ENCODE measurements at regions not wholly inside any gene's neighbourhood (a gene's known extent, or its start where the extent isn't known, plus 50 kb on each side); places are given as distances from the start of the nearest gene placed in this dataset.

DNA sequence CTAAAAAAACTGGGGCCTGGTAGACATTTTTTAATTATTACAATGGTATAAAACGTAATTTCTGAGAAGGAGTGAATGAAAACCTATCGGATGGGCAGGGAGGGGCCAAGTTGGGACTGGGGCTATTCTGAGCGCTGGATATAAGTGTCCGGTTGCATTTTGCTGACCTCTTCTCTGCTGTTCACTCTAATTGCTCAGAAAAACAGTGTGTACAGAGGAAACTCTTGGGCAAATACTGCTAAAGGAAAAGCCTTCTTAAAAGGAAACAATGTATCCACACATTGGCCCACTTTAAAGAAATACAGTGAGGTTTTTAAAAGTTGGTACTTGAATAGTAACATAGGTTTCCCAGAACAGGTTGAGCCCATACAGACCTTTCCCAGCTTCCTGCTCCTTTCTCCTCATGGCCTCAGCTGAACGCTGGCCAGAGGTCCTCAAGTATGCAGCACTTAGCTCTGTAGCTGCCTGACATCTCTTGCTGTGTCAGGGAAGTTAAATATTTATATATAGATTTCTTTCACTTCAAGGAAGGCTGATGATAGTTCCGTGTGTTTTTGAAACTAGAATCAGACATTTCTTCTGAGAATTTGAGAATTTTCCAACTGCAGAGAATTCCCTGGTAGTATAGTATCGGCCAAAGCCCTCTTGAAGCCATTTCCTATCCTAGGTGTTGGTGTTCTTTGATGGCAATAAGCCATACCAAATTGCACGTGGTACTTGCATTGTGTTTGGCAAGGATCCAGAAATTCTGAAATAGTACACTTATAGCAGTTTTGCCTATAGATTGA is 97.1 kb upstream of the SLC4A4 start:
- DNase-seq (ENCODE audit: low read depth) = no peak

DNA sequence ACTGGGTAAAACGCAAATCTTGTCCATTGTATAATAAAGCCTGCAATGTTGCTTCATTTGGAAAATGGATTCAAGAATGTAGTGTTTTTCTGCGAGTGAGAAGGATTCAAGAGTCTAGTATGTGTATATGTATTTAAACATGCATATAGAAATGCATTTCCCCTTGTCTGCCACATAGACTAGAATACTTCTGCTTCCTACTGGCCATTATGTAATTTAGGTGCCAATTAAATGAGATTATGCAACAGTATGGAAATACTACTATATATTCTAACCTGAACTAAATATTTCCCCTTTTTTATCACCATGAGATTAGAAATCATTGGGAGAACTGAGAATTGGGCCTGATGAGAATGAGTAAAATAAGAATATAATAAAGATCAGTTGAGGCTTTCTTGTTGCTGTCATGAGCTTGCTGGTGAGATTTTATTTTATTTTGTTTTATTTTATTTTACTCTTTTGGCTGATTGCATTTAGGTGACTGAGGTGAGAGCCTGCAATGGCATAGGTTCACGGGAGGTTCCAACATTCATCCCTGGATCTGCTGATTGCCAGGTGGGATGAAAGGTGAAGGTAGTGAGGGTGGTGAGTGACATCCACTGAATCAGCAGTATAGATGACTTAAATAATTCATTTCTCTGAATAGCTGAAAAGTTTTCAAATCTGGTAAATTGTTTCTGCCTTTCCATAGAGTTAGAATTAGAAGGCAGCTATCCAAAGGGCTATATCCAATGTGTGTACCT is 95.6 kb upstream of the SLC4A4 start:
- no peak for DNase-seq (ENCODE audit: low read depth)

DNA sequence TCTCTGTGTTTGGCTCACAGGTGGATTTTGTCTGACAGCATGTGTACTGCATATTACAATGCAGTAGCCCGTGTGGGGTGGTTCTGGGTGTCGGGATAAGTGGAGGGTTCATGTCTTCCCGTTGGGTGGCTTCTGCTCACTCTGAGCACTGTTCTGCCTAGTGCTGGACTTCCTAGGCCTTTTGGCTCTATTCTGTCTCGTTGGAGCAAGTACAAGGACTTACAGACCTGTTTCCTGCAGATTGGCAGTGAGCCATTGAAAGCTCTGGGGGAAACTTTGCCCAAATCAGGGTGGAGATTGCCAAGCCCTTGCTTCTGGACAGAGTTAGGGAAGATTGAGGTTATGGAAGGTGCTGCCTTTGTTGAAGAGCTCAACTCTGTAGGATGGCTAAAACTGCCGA is 91.1 kb upstream of the SLC4A4 start:
- DNase-seq (ENCODE audit: low read depth) = no peak

DNA sequence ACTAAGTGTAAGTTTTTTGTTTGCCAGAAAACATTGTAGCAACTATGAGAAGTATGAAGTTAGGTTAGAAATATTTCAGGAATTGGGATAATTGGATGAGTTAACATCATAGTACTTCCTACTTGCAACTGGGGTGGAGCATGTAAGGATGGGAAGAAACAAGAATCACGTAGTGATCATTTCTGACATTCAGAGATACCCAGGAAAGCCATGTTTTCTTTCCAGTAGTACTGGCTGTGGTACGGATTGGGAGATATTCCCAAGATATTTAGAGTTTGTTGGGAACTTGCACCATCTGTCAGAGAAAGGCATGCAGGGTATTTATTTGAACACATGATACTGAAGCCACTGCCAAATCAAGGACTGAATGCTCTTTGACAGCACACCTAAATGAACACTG is 87.6 kb upstream of the SLC4A4 start:
- DNase-seq (ENCODE audit: low read depth) = no peak

DNA sequence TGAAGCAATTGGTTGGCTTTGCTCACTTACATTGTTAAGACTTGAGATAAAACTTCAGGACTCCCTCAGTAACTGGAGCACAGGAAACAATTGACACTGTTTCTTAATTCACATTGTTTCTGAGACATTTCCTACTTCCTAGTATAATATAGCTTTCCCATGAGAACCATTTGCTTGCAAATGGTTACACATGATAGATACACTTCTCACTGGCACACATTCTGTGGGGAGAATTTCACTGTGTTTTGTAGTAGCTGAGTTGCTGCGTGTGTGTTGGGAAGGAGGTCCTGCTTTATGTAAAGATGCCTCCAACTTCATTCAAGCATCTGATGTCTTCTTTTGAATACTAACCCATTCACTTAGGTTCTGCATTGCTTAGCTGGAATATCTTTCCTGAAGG is 85.3 kb upstream of the SLC4A4 start:
- no peak for DNase-seq (ENCODE audit: low read depth)

DNA sequence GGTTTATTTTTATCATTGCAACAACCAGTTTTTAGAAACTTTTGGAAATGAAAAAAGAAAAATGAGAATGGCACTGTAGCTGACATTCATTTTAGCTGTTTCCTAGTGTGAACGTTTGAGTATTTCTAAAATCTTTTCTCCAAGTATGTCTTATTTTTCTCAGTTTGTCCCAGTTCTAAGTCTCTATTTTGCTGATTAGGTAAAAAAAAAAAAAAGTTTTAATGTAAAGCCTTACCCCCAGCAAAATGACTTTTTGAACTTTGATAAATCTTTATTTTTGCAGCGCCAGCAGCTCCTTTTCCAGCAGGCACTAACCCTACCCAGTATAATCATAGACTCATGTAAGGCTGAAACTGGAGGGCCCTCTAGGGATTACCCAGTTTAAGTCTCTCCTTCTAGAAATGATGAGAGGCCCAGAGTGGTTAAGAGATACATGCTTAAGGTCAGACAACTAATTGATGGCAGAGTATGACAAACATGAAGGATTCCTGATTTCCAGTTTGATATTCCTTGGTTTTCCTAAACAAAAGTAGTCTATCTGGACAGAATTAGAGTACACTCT is 84.3 kb upstream of the SLC4A4 start:
- DNase-seq (ENCODE audit: low read depth) = no peak

DNA sequence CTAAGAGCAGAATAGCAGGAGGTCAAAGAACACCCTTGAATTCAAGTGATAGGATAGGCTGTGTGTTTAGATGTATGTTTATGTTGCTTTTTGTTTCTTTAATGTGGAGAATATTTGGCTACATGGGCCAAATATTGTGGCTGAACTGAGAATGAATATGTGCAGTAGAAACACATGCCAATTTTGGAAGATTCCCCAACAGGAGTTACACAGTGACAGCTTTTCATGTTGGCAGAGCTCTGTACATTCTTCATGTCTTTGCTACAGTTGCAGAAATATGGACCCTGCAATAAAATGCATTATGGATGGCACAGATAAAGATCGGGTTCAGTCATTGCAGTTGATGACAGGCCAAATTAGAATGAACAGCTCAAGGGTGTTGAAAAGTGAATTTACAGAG is 82.8 kb upstream of the SLC4A4 start:
- DNase-seq (ENCODE audit: low read depth) = no peak

DNA sequence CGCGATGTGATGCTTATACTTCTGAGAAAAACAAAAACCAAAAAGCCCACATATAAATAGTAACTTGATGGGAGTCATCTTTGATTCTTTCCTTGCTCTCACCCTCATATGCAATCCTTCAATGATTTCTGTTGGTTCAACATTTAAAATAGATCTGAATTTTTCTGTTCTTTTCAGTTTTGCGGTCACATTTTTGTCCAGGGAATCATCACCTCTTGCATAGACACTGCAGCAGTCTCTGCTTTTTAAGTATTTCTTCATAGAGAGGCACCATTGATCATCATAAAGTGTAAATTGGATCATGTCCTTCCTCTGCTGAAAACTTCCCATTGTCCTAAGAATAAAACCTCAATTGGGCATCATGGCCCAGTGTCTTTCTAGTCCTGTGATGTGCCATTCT is 81.1 kb upstream of the SLC4A4 start:
- no peak for DNase-seq (ENCODE audit: low read depth)

DNA sequence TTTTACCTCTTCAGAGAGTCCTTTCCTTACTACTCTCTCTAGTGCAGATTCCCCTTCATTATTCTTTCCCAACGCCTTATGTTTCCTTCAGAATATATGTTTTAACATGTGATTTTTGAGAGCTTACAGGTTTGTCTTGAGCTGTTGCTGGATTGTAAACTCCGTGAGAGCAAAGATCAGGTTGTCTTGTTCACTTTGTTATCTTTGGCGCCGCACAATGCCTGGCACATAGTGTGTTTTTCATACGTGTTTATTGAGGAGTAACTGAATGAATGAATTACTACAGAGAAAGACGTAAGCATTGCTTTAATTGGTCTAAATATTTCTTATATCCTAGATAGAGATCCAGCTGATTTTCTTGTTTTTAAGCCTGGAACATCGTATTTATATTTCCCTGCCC is 80.5 kb upstream of the SLC4A4 start:
- no peak for DNase-seq (ENCODE audit: low read depth)

DNA sequence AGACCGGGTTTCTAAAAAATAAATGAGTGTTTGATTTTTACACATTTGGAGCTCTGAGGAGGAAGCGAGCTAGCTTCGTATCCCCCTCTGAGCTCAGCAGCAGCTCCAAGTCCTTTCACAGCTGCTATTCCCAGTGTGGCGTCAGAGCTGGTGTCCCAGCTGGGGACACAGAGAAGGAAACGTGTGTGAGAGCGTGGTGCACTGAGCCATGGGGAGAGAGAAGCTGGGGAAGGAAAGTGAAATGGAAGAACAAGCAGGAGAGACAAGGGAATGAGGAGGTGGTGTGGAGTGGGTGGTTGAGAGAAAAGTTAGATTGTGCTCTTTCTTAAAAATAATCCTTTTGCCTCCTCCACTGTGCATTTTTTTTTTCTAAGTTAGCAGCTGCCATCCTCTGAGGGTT is 79.5 kb upstream of the SLC4A4 start:
- DNase-seq (ENCODE audit: low read depth) = no peak

DNA sequence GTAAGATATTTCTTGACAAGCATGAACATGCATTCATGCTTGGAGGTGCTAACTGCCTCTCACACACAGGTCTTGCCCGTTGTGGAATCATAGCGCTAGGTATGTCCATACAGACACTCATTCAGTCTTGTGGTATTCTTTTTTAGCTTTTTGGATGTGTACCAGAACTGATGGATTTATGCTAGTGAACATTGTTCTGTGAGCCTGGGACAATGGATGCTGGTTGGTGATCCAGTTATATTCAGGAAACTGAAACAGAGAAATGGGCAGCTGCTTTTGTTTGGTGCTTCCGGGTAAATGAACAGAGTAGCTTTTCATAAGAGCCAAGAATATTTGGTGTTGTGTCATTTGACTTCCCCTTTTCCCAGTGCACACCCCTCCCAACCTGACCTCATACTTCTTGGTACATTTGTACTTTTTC is 78.9 kb upstream of the SLC4A4 start:
- no peak for DNase-seq (ENCODE audit: low read depth)

DNA sequence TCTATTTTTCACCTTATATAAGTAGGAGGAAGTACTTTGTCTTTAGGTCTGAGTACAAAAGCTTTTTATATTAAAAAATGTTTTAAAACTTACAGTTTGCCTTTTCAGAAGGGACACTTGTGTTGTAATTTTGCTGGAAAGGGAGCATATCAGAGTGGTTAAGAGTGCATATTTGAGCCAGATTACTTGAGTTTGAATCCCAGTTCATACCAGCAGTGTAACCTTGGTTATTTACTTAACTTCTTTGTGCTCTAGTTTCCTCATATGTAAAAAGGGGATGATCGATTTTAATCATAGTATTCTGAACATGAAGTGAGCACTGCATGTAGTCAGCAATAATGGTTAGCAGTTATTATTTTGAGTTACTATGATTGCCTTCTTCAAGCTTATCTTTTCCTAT is 78.3 kb upstream of the SLC4A4 start:
- no peak for DNase-seq (ENCODE audit: low read depth)

DNA sequence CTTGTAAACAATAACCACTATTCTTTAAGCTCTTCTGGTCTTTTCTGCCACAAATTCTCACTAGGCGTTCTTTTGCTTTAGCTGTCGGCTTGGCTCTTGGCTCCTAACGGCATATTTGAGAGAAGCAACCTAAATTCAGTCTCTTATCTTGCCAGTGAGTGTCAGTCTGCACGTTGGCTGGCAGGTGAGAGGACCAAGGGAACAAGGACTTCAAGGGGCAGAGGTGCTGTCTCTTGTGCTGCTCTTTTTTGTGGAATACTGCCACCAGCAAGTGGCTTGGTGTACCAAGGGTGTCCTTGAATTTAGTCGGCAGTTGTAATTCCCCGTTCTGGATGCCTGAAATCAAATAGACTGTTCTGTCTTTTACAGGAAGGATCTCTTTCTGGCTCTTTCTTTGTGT is 77.8 kb upstream of the SLC4A4 start:
- no peak for DNase-seq (ENCODE audit: low read depth)

DNA sequence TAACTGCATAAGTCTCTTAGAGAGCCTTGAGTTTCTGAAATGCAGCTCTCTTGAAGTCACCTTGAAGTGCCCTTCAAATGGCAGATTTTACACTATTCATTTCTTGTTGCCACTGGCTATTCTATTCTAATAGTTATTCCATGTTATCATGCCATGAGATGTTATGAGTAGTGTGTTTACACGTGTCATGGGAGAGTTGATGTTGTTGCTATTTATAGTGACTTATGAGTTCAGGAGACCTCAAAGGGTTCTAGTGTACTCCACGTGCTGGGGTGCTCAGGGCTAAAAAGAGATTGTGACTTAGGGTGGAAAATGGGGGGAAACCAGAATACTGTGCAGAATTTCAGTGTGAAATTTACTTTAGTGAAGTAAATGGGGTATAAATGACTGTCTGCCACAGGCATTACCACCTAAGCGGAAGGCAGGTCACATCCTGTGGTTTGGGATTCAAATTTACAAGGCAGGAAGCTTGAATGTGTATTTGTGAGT is 77.1 kb upstream of the SLC4A4 start:
- no peak for DNase-seq (ENCODE audit: low read depth)

DNA sequence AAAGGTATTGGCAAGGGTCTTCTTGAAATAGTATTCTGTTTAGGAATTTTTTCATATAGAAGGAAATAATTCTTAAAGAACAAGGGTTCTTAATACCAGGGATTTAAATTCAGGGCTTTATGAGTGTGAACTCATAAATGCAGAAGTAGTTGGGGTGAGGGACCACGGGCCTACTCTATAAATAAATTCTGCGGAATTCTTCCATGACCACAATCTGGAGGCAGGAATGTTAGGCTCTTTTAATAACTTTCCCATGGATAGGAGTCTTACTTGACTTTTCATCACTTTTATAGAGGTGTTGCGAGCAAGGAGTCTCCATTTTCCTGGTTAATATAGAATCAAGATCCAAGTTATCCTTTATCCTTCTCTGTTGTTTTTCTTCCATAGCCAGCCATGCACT is 76.7 kb upstream of the SLC4A4 start:
- DNase-seq (ENCODE audit: low read depth) = no peak

DNA sequence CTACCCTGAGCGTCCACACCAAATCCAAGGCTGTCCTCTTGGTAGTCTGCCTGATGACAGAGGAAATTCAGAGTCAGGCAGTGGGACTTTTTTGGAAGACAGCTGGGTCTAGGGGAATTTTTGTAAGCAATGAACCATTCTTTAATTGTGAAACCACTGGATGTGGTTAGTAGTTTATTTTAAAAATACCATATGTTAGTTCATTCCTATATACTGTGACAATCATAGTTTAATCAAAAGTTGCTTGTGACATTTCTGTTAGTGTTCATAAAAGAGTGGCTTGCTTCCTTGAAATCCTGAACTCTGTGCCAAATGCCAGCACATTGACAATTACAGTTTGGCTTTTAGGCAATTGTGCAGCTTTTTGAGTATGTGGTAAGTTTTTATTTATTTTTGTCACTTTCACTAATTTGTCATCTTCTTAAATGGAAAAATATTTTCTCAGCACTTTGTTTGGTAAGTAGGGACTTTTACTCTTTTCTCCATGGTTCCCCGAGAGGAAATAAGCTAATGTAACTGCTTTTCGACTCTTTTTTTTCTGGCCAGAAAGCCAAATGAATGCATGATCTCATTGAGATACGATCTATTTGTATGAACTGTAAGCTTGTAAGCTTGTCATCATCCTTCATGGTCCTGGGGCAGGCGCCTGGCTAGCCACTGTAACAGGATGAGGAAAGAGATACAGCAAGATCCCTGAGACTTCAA is 72.6 kb upstream of the SLC4A4 start:
- no peak for DNase-seq (ENCODE audit: low read depth)

DNA sequence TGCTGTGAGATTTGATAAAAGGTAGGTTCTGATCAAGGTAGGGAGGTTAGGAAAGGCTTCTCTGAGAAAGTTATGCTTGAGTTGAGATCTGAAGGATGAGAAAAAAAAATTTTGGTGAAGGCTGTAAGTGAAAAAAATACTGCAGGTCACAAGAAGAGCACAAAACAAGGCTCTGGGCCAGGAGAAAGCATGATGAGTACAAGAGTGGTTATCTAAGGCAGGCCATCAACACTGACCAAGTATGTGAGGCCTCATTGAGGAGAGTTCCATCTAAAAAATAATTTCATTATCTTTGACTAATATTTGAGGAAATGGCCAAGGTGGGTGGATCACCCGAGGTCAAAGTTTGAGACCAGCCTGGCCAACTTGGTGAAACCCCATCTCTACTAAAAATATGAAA is 71.6 kb upstream of the SLC4A4 start:
- DNase-seq (ENCODE audit: low read depth) = no peak

DNA sequence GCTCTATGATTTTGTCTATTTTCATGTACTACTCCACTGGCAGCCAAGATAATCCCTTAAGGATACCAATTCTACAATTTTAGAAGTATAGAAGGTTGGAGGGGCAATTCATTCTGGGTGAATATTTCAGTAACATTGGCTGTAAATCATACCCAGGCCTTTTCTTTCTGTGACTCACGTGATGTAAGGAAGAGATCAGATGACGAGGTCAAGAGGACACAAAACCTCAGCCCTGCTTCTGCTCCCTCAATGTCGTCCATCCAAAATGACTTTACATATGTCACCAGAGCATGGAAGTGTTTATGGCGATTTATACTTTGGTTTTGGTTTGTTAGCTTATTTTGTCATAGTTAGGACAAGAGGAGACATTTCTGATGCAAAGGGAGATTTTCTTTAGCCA is 70.7 kb upstream of the SLC4A4 start:
- DNase-seq (ENCODE audit: low read depth) = no peak

DNA sequence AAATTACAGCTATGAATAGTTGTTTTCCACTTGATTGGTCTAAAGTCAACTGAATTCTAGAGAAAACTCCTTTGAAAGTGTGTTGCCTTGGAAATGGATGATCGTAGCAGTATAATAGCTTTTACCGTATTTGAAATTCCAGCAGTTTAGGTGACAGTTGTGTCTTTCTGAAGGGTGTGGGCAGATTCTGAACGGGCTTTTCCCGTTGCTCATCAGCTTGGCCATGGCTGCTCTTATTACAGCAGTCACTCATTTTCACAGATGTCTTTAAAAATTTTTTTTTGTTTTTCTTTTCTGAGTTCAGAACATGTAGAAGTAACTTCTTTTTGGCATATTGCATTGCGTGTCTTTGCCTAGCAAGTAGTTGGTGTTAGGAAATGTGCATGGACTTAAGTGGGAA is 69.6 kb upstream of the SLC4A4 start:
- no peak for DNase-seq (ENCODE audit: low read depth)

DNA sequence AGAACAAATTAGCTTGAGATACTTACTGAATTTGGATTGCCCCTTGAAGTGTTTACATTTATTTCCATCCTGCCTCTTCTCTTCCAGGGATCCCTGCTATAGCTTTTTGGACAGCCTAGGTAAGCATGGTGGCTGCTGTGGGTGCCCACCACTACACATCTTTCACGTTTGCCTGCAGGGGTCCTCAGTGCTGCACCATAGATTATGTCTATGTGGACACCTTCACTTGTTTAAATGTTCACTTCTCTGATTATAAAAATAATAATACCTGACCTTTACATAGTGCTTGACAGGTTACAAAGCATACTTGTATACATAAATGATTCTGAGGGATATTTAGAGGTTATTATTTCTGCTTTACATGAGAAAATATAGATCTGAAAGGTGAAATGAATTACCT is 67.9 kb upstream of the SLC4A4 start:
- no peak for DNase-seq (ENCODE audit: low read depth)

DNA sequence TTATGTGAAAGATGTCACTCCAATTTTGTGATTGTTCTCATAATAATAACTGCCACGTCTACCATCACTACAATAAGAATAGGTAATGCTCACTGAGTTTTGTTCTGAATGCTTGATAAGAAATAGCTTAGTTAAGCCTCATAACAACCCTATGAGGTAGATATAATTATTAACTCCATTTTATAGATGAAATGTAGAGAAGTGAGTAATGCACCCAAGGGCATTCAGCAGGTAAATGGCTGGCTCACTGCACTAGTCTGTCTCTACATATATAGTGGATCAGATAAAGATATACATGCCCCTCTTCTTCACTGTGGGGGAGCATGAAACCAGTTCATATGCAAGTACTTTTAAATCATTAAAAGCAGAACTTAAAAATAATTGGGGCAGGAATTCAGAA is 65.8 kb upstream of the SLC4A4 start:
- DNase-seq (ENCODE audit: low read depth) = no peak

DNA sequence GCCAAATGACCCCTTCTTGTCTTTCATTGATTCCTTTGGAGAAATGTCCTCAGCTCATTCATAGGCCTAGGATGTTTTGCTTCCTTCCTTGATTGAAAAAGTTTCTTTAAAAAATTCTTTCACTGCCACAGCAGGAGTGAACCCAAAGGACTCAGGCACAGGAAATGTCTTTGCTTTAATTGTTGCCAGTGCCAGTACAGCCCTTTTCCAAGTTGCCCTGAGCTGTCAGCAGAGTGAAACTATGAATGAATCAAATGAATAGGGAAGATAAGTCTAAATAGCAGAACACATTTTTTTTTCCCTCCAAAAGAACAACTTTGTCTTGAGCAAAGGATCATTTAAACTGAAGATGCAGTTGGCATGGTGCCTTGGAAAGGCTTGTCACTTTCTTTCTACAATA is 63.8 kb upstream of the SLC4A4 start:
- no peak for DNase-seq (ENCODE audit: low read depth)

DNA sequence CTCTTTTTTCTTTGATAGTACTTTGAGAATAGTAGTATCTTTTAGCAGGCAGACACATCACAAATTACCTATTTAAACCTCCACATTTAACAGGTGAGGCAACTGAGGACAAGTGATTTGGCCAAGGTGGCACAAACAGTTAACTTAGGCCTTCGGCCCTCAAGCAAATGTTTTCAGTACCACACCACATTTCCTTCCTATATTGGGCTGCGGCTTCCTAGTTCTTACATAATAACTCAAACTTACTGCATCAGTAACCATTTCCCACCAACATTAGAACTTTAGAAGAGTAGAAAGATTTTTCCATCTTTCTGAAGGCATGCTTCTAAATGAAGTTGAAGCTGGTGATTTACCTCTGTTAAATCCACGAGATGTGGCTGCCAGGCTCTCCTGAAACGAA is 63.2 kb upstream of the SLC4A4 start:
- DNase-seq (ENCODE audit: low read depth) = no peak
